NB4 (cell line): ENCODE measurements at regions not wholly inside any gene's neighbourhood (a gene's known extent, or its start where the extent isn't known, plus 50 kb on each side); places are given as distances from the start of the nearest gene placed in this dataset.

Source experiments
- DNase-seq: peaks from one replicate; pipeline ENCODE4 v3.0.0; 2010; ENCODE audit warnings: low read depth
- H3K4me3 ChIP-seq: one replicate; pipeline ENCODE4 v1.5.1; 2011; ENCODE audit warnings: mild to moderate bottlenecking, low read depth, low read length, moderate library complexity
- CTCF ChIP-seq: IDR thresholded peaks from one replicate; pipeline ENCODE4 v1.5.1; 2012; ENCODE audit warnings: low read depth, low read length
- MYC ChIP-seq: IDR thresholded peaks from 2 replicates; pipeline ENCODE4 v1.6.1; 2011; ENCODE audit warnings: low read depth, low read length
- POLR2A ChIP-seq: IDR thresholded peaks from 2 replicates; pipeline ENCODE4 v1.6.1; 2011; ENCODE audit warnings: mild to moderate bottlenecking; ENCODE audit not compliant: insufficient read length; ENCODE audit errors: extremely low read depth
- TF ChIP-seq, protein P1 (sequence below): IDR thresholded peaks from 2 replicates; pipeline ENCODE4 v1.6.1; 2011; ENCODE audit warnings: low read depth, low read length

DNA sequence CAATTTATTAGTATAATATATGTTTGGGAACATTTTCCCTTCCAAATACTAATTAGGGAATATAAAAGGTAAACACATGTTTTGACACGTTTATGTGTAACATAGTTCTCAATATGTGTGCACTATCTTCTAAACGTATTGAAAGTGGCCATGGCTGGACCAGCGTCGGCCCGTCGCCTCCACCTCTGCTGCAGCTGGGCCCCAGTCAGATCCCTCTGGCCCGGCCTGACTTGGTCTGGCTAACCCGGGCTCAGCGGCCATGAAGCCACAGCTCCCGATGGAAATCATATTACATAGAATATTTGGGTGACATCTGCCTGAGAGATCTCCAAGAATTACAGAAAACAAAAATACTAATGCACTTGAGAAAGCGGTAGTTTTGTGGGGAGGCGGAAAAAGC lies 474.4 kb upstream of the CDH2 start:
- no peak overlapping the region for H3K4me3 ChIP-seq
- DNase-seq, result no peak
- TF ChIP-seq CTCF (no peak), POLR2A (no peak), MYC (no peak)
- TF ChIP-seq, protein P1, sequence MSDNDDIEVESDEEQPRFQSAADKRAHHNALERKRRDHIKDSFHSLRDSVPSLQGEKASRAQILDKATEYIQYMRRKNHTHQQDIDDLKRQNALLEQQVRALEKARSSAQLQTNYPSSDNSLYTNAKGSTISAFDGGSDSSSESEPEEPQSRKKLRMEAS, result no peak

- no peak overlapping the region for H3K4me3 ChIP-seq
- TF ChIP-seq, protein P1, result no peak
- TF ChIP-seq CTCF, result no peak
- no peak for TF ChIP-seq POLR2A
- TF ChIP-seq MYC, result no peak
- DNase-seq, result no peak
Measured at GRCh38 chr18:28650860-28651259, 473.9 kb upstream of the CDH2 start.

- TF ChIP-seq MYC (no peak), CTCF (no peak), POLR2A (no peak)
- TF ChIP-seq, protein P1, result no peak
- no peak for DNase-seq
- no peak overlapping the region for H3K4me3 ChIP-seq
Measured at GRCh38 chr18:28647961-28648360, 471.0 kb upstream of the CDH2 start.

- peak; percentile 2 for DNase-seq
- H3K4me3 ChIP-seq, result no peak overlapping the region
- TF ChIP-seq POLR2A (no peak), CTCF (no peak), MYC (no peak)
- TF ChIP-seq, protein P1, result no peak
Measured at GRCh38 chr18:28637897-28638296, 461.0 kb upstream of the CDH2 start.

DNA sequence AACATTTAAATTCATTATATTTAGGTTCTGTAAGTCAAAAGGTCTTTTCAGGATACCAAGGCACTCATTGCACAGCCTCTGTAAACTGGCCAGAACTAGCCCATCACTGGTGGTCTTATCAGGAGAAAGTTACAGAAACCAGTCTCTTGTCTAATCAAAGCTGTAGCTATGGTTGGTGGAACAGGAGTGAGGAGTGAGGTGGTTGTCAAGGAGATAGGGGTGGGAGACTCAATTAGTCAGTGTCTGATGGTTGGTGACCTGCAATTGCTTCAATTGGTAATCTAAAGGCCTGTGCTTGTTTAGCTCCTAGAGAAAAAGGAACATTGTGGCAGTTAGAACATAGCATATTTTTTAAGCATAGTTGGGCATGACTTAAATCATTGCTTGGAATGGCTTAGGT lies 458.6 kb upstream of the CDH2 start:
- H3K4me3 ChIP-seq, result no peak overlapping the region
- DNase-seq, result no peak
- TF ChIP-seq MYC (no peak), CTCF (no peak), POLR2A (no peak)
- TF ChIP-seq, protein P1, result no peak

- H3K4me3 ChIP-seq, result no peak overlapping the region
- no peak for DNase-seq
- TF ChIP-seq POLR2A (no peak), MYC (no peak), CTCF (no peak)
- TF ChIP-seq, protein P1, result no peak
Measured at GRCh38 chr18:28626756-28627155, 449.8 kb upstream of the CDH2 start.
